ENCODE measurements at regions not wholly inside any gene's neighbourhood (a gene's known extent, or its start where the extent isn't known, plus 50 kb on each side); places are given as distances from the start of the nearest gene placed in this dataset.

DNA sequence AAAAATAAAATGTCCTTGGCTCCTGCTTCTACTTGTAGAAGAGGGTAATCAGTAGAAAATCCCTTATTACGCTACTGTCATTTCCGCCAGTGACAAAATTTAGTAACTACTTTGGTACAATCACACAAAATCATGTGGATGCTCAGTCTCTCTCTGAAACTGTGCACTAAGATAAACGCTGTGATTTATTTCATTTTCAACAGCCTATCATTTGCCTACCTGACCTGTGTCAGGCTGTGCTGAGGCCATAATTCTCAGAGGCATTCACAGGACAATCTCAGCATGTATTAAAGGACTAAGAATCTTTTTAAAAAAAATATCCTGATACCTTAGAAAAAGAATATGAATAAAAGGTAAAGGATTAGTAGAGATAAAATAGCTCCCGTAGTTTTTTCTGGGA, 226.0 kb downstream of the RASSF9 start (continued):
- no peak for TF ChIP-seq MAFK (IDR thresholded peaks at IDR 0.05; ENCODE audit: low read depth, low read length)
- no peak for TF ChIP-seq RBBP5 (IDR thresholded peaks at IDR 0.05; ENCODE audit: borderline replicate concordance, low read depth, low read length)
